SK-MEL-5 (cell line): ENCODE measurements at regions not wholly inside any gene's neighbourhood (a gene's known extent, or its start where the extent isn't known, plus 50 kb on each side); places are given as distances from the start of the nearest gene placed in this dataset.

ENCODE experiments used
- DNase-seq: peaks from one replicate; pipeline ENCODE4 v3.0.0-alpha.2; 2016; ENCODE audit warnings: low read depth, low spot score
- in situ Hi-C: cut with HindIII; loops from 2 replicates; pipeline ENCODE4 v1.10.0; 2016; ENCODE audit warnings: low sequenced_read_pairs, high pct_unique_total_duplicates, low pct_unique_long_range_greater_than_20kb

- in situ Hi-C loops = no loop called here
- DNase-seq = no peak
These were observed 114.7 kb upstream of the MYL2 start for GRCh38 chr12:111034886-111035577.

GRCh38 chr12:111034083-111034885 is 113.9 kb upstream of the MYL2 start, which contains the start of gene CUX2:
Gene CUX2, plus strand, starts transcription at chr12:111034165.
- no peak for DNase-seq
- in situ Hi-C loops = no loop called here

GRCh38 chr12:111033281-111034082 is 113.1 kb upstream of the MYL2 start:
- in situ Hi-C loops = no loop called here
- peak; percentile 23 for DNase-seq

GRCh38 chr12:111032591-111032919 is 112.2 kb upstream of the MYL2 start:
- in situ Hi-C loops = no loop called here
- no peak for DNase-seq

- no peak for DNase-seq
- in situ Hi-C loops = no loop called here
These were observed 111.7 kb upstream of the MYL2 start for GRCh38 chr12:111031916-111032590.

GRCh38 chr12:111030800-111031199 is 110.4 kb upstream of the MYL2 start:
- no peak for DNase-seq
- in situ Hi-C loops = no loop called here

- in situ Hi-C loops = no loop called here
- no peak for DNase-seq
These were observed 109.4 kb upstream of the MYL2 start for GRCh38 chr12:111029732-111030131.

- DNase-seq = no peak
- in situ Hi-C loops = no loop called here
These were observed 108.9 kb upstream of the MYL2 start for GRCh38 chr12:111029305-111029704.

- in situ Hi-C loops = no loop called here
- DNase-seq = no peak
These were observed 108.5 kb upstream of the MYL2 start for GRCh38 chr12:111028830-111029229.

GRCh38 chr12:111027431-111027830 is 107.1 kb upstream of the MYL2 start:
- DNase-seq = no peak
- in situ Hi-C loops = no loop called here

- DNase-seq = no peak
- in situ Hi-C loops = no loop called here
These were observed 105.5 kb upstream of the MYL2 start for GRCh38 chr12:111025792-111026430.

- DNase-seq = no peak
- in situ Hi-C loops = no loop called here
These were observed 104.9 kb upstream of the MYL2 start for GRCh38 chr12:111025301-111025700.

GRCh38 chr12:111024205-111024801 is 103.9 kb upstream of the MYL2 start:
- in situ Hi-C loops = no loop called here
- peak; percentile 76 for DNase-seq

GRCh38 chr12:111022386-111022785 is 102.0 kb upstream of the MYL2 start:
- no peak for DNase-seq
- in situ Hi-C loops = no loop called here

- in situ Hi-C loops = no loop called here
- no peak for DNase-seq
These were observed 94.2 kb upstream of the MYL2 start for GRCh38 chr12:111014547-111014946.

GRCh38 chr12:111012918-111013317 is 92.5 kb upstream of the MYL2 start:
- DNase-seq = no peak
- in situ Hi-C loops = no loop called here

GRCh38 chr12:111011999-111012600 is 91.7 kb upstream of the MYL2 start:
- DNase-seq = no peak
- in situ Hi-C loops = no loop called here
